ENCODE measurements at regions not wholly inside any gene's neighbourhood (a gene's known extent, or its start where the extent isn't known, plus 50 kb on each side); places are given as distances from the start of the nearest gene placed in this dataset.

GRCh38 chr5:116872986-116873385 is 298.4 kb upstream of the SEMA6A start:
- Histone ChIP-seq H4K20me1 (replicated peaks; ENCODE audit: control insufficient read depth, extremely low read depth, insufficient read depth, low read length) (no peaks in the 10 kb centered on the region), H3K79me2 (ENCODE audit: control insufficient read depth, insufficient read depth, low read length) (no peaks in the 10 kb centered on the region), H2AFZ (ENCODE audit: low read depth, low read length) (no peak overlapping the region), H3K9me3 (replicated peaks; ENCODE audit: control insufficient read depth, insufficient read depth, low read length) (peaks cover 2% of the 10 kb centered on the region), H3K4me1 (ENCODE audit: control insufficient read depth, extremely low read depth, insufficient read depth, low read length) (no peaks in the 10 kb centered on the region), H3K27ac (ENCODE audit: insufficient read depth, low read depth, low read length) (no peak overlapping the region), H3K36me3 (ENCODE audit: control insufficient read depth in 2 of 2, extremely low read depth in 1 of 2, insufficient read depth in 2 of 2, low read length in 2 of 2) (no peaks in the 10 kb centered on the region), H3K9me1 (replicated peaks; ENCODE audit: control insufficient read depth, extremely low read depth, insufficient read depth, low read length) (no peaks in the 10 kb centered on the region), H3K9ac (replicated peaks; ENCODE audit: extremely low read depth, insufficient read depth, low read length) (no peak overlapping the region), H3K4me2 (ENCODE audit: insufficient read depth, low read length) (no peak overlapping the region), H3K4me3 (replicated peaks in 1 of 3; ENCODE audit: insufficient read depth in 1 of 3, low read depth in 1 of 3, low read length in 3 of 3) (no peak overlapping the region), H3K27me3 (ENCODE audit: control insufficient read depth in 2 of 2, insufficient read depth in 2 of 2, low read length in 2 of 2) (no peaks in the 10 kb centered on the region)
- intact Hi-C loops (cut with micrococcal nuclease) (no loop called here), dilution Hi-C loops (cut with MboI; ENCODE audit: extremely low pct_ligation_motif_present, low sequenced_read_pairs) (no loop called here)
- FAIRE-seq = no peak
- ChIA-PET CTCF (no interaction called here), POLR2A (no interaction called here)
- TF ChIP-seq EZH2 (IDR thresholded peaks at IDR 0.05; ENCODE audit: borderline replicate concordance, low read depth, low read length, severe bottlenecking) (no peak), MYC (IDR thresholded peaks at IDR 0.05; ENCODE audit: low read depth, low read length) (no peak), POLR2AphosphoS5 (IDR thresholded peaks at IDR 0.05; ENCODE audit: insufficient read depth, low read depth, low read length) (no peak), MAX (IDR thresholded peaks at IDR 0.05; ENCODE audit: insufficient read depth, insufficient read length) (no peak), FOS (IDR thresholded peaks at IDR 0.05; ENCODE audit: borderline replicate concordance, insufficient read depth, low read length) (no peak)
- TF ChIP-seq, protein P1, sequence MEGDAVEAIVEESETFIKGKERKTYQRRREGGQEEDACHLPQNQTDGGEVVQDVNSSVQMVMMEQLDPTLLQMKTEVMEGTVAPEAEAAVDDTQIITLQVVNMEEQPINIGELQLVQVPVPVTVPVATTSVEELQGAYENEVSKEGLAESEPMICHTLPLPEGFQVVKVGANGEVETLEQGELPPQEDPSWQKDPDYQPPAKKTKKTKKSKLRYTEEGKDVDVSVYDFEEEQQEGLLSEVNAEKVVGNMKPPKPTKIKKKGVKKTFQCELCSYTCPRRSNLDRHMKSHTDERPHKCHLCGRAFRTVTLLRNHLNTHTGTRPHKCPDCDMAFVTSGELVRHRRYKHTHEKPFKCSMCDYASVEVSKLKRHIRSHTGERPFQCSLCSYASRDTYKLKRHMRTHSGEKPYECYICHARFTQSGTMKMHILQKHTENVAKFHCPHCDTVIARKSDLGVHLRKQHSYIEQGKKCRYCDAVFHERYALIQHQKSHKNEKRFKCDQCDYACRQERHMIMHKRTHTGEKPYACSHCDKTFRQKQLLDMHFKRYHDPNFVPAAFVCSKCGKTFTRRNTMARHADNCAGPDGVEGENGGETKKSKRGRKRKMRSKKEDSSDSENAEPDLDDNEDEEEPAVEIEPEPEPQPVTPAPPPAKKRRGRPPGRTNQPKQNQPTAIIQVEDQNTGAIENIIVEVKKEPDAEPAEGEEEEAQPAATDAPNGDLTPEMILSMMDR (IDR thresholded peaks at IDR 0.05; ENCODE audit: extremely low read depth in 1 of 2, insufficient read depth in 1 of 2, low read depth in 1 of 2, low read length in 2 of 2) = no peak
- no peak for DNase-seq (ENCODE audit: low read depth, low spot score)
- BruUV-seq (replicated peaks) = no TSS peak

- Histone ChIP-seq H4K20me1 (replicated peaks; ENCODE audit: control insufficient read depth, extremely low read depth, insufficient read depth, low read length) (no peaks in the 10 kb centered on the region), H3K27me3 (ENCODE audit: control insufficient read depth in 2 of 2, insufficient read depth in 2 of 2, low read length in 2 of 2) (no peaks in the 10 kb centered on the region), H2AFZ (ENCODE audit: low read depth, low read length) (no peak overlapping the region), H3K9me3 (replicated peaks; ENCODE audit: control insufficient read depth, insufficient read depth, low read length) (peaks cover 2% of the 10 kb centered on the region), H3K79me2 (ENCODE audit: control insufficient read depth, insufficient read depth, low read length) (no peaks in the 10 kb centered on the region), H3K4me2 (ENCODE audit: insufficient read depth, low read length) (no peak overlapping the region), H3K4me3 (replicated peaks in 1 of 3; ENCODE audit: insufficient read depth in 1 of 3, low read depth in 1 of 3, low read length in 3 of 3) (no peak overlapping the region), H3K9me1 (replicated peaks; ENCODE audit: control insufficient read depth, extremely low read depth, insufficient read depth, low read length) (no peaks in the 10 kb centered on the region), H3K9ac (replicated peaks; ENCODE audit: extremely low read depth, insufficient read depth, low read length) (no peak overlapping the region), H3K27ac (ENCODE audit: insufficient read depth, low read depth, low read length) (no peak overlapping the region), H3K4me1 (ENCODE audit: control insufficient read depth, extremely low read depth, insufficient read depth, low read length) (no peaks in the 10 kb centered on the region), H3K36me3 (ENCODE audit: control insufficient read depth in 2 of 2, extremely low read depth in 1 of 2, insufficient read depth in 2 of 2, low read length in 2 of 2) (no peaks in the 10 kb centered on the region)
- CTCF ChIA-PET = no interaction called here
- no TSS peak for BruUV-seq (replicated peaks)
- POLR2A ChIA-PET = no interaction called here
- no peak for DNase-seq (ENCODE audit: low read depth, low spot score)
- dilution Hi-C loops (cut with MboI; ENCODE audit: extremely low pct_ligation_motif_present, low sequenced_read_pairs) (no loop called here), intact Hi-C loops (cut with micrococcal nuclease) (no loop called here)
- FAIRE-seq = no peak
- TF ChIP-seq JUN (IDR thresholded peaks at IDR 0.05; ENCODE audit: borderline replicate concordance, insufficient read depth, insufficient read length, low read depth) (no peak), FOS (IDR thresholded peaks at IDR 0.05; ENCODE audit: borderline replicate concordance, insufficient read depth, low read length) (no peak), GATA2 (IDR thresholded peaks at IDR 0.05; ENCODE audit: insufficient read depth, insufficient read length, low read depth, low read length) (no peak), POLR2AphosphoS5 (IDR thresholded peaks at IDR 0.05; ENCODE audit: insufficient read depth, low read depth, low read length) (no peak), EZH2 (IDR thresholded peaks at IDR 0.05; ENCODE audit: borderline replicate concordance, low read depth, low read length, severe bottlenecking) (no peak), MYC (IDR thresholded peaks at IDR 0.05; ENCODE audit: low read depth, low read length) (no peak), POLR2A (IDR thresholded peaks at IDR 0.05; ENCODE audit: low read depth, low read length) (no peak), MAX (IDR thresholded peaks at IDR 0.05; ENCODE audit: insufficient read depth, insufficient read length) (no peak)
- TF ChIP-seq, protein P1 (IDR thresholded peaks at IDR 0.05; ENCODE audit: extremely low read depth in 1 of 2, insufficient read depth in 1 of 2, low read depth in 1 of 2, low read length in 2 of 2) = no peak
These were observed 297.9 kb upstream of the SEMA6A start for GRCh38 chr5:116872486-116872885.
